Esophagus squamous epithelium (tissue), 4 donors: ENCODE measurements at regions not wholly inside any gene's neighbourhood (a gene's known extent, or its start where the extent isn't known, plus 50 kb on each side); places are given as distances from the start of the nearest gene placed in this dataset.

Experiments
- CTCF ChIP-seq, 6 experiments: fragments of 450-650 bp in 4 of 6; fragments of 200-600 bp in 2 of 6; sonication (generic) in 2 of 6; IDR thresholded peaks; one replicate each; pipeline ENCODE4 v1.5.1; 2016 to 2019; ENCODE audit warnings: antibody characterized with exemption in 6 of 6, mild to moderate bottlenecking in 4 of 6, moderate library complexity in 4 of 6
- POLR2A ChIP-seq, 4 donors: fragments of 450-650 bp; IDR thresholded peaks; one replicate each; pipeline ENCODE4 v1.6.1; 2017; ENCODE audit warnings: antibody characterized with exemption in 4 of 4, mild to moderate bottlenecking in 4 of 4, moderate library complexity in 3 of 4

GRCh38 chr5:96096724-96097123, 135.1 kb upstream of the ELL2 start:
- TF ChIP-seq POLR2A (IDR thresholded peaks at IDR 0.05): no peak
- peak in 1 of 6 experiments; percentile 22 for TF ChIP-seq CTCF (IDR thresholded peaks at IDR 0.05)
